HTR-8/SVneo (cell line): ENCODE measurements at regions not wholly inside any gene's neighbourhood (a gene's known extent, or its start where the extent isn't known, plus 50 kb on each side); places are given as distances from the start of the nearest gene placed in this dataset.
"Not testable (repeated sequence)": the region's sequence is repeated elsewhere in the genome, so short reads cannot be mapped to it uniquely, and the experiment has no call there.

Source experiments
- DNase-seq: peaks from one replicate; pipeline ENCODE4 v3.0.0; 2011; ENCODE audit warnings: low spot score, mixed read lengths; ENCODE audit not compliant: insufficient read length
- FAIRE-seq: peaks from 2 replicates; lab custom pipeline; 2011; peaks lifted over from hg19 to GRCh38; lab: Jason Lieb, UNC

- FAIRE-seq = no peak
Observed at GRCh38 chr1:243996223-243996622, 54.9 kb upstream of the ZBTB18 start.

DNA sequence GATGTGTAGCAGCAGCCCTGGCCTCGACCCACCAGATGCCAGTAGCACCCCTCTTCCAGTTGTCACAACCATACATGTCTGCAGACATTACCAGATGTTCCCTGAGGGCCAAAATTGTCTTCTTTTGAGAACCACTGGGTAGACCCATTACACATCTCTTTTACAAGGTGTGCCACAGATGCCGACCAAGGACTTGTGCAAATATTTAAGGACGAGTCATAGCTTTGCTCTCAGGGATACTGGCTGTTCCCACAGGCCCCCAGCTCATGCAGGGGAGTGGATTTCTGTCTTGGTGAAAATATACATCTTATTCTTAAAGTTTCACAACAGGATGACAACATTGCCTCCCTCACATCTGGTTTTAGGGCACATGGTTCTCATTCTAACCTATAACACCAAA, 59.4 kb upstream of the ZBTB18 start:
- FAIRE-seq (no peak), DNase-seq (no peak)

More at GRCh38 chr1:243996223-243996622, 54.9 kb upstream of the ZBTB18 start:
- no peak for DNase-seq

DNA sequence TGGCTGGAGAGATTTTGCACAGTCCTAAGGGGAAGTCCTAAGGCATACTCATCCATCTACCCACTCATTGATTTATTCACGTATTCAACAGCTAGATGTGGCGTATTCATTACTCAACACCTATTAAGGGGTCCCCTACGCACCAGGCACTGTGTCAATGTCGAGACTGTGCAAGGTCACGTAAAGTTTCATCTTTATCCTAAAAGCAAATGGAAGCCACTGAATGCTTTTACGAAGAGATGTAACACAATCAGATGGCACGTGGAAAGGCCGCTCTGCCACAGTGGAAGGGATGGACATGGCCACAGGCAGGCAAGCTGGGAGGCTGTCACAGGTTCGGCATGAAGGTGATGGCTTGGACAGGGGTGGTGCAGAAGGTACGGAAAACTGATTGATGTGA, 66.3 kb upstream of the ZBTB18 start:
- peak; percentile 48 for FAIRE-seq
- no peak for DNase-seq

DNA sequence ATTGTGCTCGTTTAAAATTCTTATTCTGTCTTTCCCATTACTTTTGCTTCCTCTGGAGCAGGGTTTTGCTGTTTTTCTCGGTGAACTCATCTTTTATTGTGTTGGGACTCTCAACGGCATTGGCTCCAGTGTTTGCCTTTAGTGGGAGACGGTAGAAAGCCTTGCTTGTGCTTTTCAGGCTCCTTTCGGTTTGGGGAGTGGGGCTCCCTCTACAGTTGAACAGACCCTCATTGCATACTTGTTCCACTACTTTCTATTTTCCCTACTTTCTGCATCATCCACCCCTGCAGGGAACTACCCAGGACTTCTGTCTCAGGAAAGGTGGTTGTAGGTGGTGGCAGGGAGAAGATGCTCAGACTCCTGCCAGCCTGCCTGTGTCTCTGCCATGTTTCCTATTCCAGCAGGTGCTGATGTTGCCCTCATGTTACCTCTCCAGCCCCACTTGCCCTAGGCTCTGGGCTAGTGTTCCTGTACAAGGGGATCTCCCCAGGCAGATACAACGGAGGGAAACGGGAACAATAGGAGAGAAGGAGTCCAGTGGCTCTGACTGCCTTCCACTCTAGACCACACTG, 68.5 kb upstream of the ZBTB18 start:
- DNase-seq (peak; percentile 34), FAIRE-seq (no peak)

DNA sequence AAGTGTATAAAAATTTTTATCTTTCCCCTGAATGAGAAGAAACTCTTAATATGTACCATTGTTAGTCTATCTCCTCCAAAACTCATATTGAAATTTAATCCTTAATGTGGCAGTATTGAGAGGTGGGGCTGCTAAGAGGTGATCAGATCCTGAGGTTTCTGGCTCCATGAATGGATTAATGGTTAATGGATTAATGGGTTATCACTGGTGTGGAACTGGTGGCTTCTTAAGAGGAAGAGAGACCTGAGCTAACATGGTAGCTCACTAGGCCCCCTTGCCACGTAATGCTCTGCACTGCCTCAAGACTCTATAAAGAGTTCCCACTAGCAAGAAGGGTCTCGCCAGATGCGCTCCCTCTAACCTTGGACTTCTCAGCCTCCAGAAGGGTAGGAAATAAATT, 70.6 kb upstream of the ZBTB18 start:
- FAIRE-seq (no peak), DNase-seq (no peak)

DNA sequence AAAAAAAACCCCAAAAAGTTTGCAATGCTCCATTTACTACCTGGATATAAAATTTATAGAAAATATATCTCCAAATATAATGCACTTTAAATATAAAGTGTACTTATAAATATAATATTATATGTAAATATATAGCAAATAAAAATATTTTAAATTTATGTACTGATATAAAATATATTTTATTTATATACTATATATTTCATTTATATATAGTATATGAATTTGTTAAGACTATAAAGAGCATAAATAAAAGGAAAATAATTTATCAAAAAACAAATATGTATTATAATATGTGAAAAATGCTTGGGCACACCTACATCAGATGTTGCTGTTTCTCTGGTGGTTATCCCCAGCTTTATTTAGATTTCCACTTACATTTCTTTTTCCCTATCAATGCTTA, 71.0 kb upstream of the ZBTB18 start:
- DNase-seq (no peak), FAIRE-seq (no peak)

DNA sequence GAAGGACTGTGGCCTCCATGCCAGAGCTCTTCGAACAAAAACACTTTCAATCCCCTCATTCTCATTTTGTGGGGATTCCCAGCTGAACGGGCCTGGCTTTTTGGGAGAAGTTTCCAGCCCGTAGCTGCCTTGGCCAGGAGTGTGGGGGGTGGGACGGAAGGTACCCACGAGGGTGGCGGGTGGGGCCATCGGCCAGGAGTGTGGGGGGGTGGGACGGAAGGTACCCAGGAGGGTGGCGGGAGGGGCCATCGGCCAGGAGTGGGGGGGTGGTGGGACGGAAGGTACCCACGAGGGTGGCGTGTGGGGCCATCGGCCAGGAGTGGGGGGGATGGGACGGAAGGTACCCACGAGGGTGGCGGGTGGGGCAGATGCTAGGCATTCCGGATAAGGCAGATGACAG, 71.7 kb upstream of the ZBTB18 start:
- DNase-seq (no peak), FAIRE-seq (peak; percentile 79)

DNA sequence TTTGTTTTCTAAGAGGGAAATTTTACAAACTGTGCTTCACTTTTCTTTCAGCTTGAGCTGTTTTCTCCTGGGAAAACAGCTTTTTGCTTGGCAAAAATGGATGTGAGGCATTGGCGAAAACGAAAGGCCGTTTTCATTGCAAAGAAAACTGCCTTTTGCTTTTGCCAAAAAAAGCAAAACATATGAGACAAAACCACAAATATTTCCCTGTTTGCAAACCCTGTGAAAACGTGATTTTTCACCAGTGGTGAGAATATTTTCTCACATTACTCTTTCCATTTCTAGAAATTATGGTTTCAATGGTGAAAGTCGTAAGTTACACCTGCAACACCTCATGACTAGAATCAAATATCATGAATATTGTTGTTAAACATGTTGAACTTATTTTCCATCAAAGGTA, 74.0 kb upstream of the ZBTB18 start:
- FAIRE-seq = no peak
- DNase-seq = no peak

GRCh38 chr1:243974451-243975292, 76.4 kb upstream of the ZBTB18 start:
- FAIRE-seq (no peak), DNase-seq (no peak)

DNA sequence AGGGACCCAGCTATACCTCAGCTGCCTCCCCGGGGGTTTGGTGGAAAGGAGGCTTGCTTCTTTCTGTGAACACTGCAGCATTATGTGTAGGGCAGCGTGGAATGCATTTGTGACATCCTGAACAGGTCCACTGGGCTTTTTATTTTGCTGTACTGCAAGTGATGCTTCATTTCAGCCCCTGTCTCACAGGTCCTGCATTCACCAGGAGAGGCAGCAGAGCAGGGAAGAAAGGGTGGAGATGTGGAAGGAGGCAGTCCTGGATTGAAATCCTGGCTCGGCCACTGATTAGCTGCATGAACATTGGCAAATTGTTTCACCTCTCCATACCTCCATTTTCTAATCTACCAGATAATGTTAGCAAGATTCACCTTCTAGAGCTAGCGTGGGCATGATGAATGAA, 77.9 kb upstream of the ZBTB18 start:
- DNase-seq (no peak), FAIRE-seq (no peak)

DNA sequence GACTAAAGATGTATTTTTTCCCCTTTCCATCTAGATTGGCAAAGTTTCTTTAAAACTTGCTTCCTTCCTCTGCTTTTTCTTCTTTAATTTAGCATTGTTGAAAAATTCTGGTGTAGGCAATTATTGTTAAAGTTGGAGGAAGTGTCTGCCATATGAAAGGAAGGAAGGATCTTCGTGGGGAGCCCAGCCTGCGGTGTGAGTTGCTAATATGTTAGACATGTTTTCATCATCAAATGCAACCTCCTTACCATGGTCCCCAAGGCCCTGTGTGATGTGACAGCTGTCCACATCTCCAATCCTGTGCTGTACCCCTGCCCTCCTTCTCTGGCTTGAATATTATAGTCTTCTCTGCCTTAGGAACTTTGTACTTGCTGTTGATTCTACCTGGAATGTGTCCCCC, 81.0 kb upstream of the ZBTB18 start:
- DNase-seq (no peak), FAIRE-seq (no peak)

GRCh38 chr1:243968413-243968812, 82.7 kb upstream of the ZBTB18 start:
- FAIRE-seq (no peak), DNase-seq (peak; percentile 47)

DNA sequence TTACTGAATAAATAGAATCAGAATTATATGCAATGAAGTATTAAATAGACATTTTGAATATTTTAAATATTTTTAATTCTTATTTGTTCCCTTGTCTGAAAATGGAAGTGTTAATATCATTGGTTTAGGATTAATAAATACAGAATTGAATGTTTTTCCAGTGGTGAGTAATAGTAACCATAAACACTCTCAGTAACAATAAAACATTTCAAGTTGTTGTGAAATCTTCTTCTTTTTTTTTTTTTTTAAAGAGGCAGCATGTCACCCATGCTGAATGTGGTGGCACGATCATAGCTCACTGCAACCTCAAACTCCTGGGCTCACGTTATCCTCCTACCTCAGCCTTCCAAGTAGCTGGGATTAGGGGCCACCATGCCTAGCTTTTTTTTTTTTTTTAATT, 86.2 kb upstream of the ZBTB18 start:
- DNase-seq (no peak), FAIRE-seq (no peak)

- FAIRE-seq = no peak
- DNase-seq = no peak
Observed at GRCh38 chr1:243963571-243963970, 87.5 kb upstream of the ZBTB18 start.

DNA sequence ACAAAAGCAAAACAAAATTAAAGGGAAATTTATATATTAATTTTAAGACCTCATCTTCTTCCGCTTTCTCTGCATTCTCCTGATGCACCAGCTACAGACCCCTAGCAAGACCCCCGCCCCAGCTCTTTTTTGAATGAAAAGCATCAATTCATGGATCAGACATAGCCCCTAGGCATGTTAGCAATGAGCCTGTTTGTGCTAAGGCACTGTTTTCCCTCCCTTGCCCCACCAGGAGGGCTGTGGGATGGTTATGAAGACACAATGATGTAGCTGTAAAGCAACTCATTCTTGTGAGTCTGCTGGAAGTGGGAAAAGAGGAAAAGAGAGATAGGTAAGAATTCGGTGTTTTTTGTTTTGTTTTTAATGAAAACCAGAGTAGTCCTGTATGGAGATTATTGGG, 88.5 kb upstream of the ZBTB18 start:
- FAIRE-seq (no peak), DNase-seq (no peak)

GRCh38 chr1:243959998-243960397, 91.1 kb upstream of the ZBTB18 start:
- DNase-seq (no peak), FAIRE-seq (no peak)

DNA sequence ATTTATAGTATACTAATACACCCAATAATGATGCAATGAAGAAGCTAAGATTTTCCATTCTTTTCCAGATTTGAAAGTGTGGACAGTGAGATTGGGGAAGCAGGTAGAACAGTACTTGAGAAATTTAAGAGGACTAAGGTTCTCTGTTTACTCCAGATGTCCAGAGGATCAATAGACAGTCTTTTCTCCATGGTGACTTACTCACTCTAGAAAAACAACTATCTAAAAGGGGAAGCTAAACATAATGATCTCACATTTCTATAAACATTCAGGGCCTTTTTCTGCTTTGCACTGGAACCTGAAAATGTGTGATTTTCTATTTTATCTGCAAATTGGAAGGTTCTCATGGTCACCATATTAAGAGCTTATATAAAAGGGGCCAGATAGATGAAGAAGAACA, 93.9 kb upstream of the ZBTB18 start:
- no peak for FAIRE-seq
- DNase-seq = no peak

GRCh38 chr1:243956450-243956849, 94.6 kb upstream of the ZBTB18 start:
- no peak for FAIRE-seq
- no peak for DNase-seq

GRCh38 chr1:243951207-243951606, 99.9 kb upstream of the ZBTB18 start:
- DNase-seq, FAIRE-seq: not testable (repeated sequence)

DNA sequence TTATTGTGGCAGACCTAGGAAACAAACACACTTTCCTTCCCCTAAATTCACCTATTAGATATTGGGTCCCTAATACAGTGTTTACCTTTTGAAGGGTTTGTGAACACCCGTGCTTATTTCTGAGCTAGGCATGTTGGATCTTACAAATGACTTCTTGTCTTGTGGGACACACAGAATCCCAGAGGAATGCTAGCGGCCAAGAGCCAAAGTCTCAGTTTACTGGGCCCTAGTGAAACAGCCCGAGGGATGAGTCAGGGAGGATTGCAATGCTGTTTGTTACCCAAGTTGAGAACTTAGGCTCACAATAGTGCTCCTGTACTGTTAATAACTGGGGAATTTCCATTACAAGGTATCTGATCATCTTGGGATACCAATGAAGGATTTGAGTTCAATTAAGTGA, 100.1 kb upstream of the AKT3 start:
- no peak for FAIRE-seq
- peak; percentile 77 for DNase-seq

GRCh38 chr1:243946946-243947345, 96.9 kb upstream of the AKT3 start:
- no peak for DNase-seq

GRCh38 chr1:243946253-243946652, 96.2 kb upstream of the AKT3 start:
- DNase-seq (no peak), FAIRE-seq (no peak)

More at GRCh38 chr1:243946946-243947345, 96.9 kb upstream of the AKT3 start:
- no peak for FAIRE-seq
